Naive thymus-derived CD8-positive, alpha-beta T cell (primary cell): ENCODE measurements at regions not wholly inside any gene's neighbourhood (a gene's known extent, or its start where the extent isn't known, plus 50 kb on each side); places are given as distances from the start of the nearest gene placed in this dataset.

ENCODE experiments used
- ATAC-seq, 2 donors: fragments of 150-1000 bp; cut with Tn5 transposase in 1 of 2; sonication (Bioruptor Pico), chemical (Tn5 transposase) in 1 of 2; 1 replicate in 1 of 2; 2 replicates in 1 of 2; pipeline ENCODE4 v1.10.0; 2021; ENCODE audit warnings: mild to moderate bottlenecking in 2 of 2, moderate library complexity in 2 of 2
- POLR2A ChIA-PET: fragments of 350-600 bp; sonication (Branson Sonifier 250); formaldehyde crosslinking; loops from one replicate; lab custom pipeline; 2021; ENCODE audit warnings: antibody characterized with exemption; lab: Charles Lee
- DNase-seq, 10 donors: peaks; one replicate each; pipeline versions ENCODE4 v3.0.0 to v3.0.0-alpha.2; 2020 to 2022
- H3K27ac Mint-ChIP-seq, 10 donors: one replicate each; pipeline ENCODE4 v1.8.0; 2020 to 2022; ENCODE audit warnings: mild to moderate bottlenecking in 10 of 10, mixed read lengths in 10 of 10, moderate library complexity in 4 of 10, inconsistent platforms in 1 of 10
- H3K27me3 Mint-ChIP-seq, 5 donors: one replicate each; pipeline ENCODE4 v1.8.0; 2021 to 2022; ENCODE audit warnings: mixed read lengths in 5 of 5
- H3K36me3 Mint-ChIP-seq, 3 donors: one replicate each; pipeline ENCODE4 v1.8.0; 2020 to 2022; ENCODE audit warnings: mixed read lengths in 3 of 3, mild to moderate bottlenecking in 2 of 3, inconsistent platforms in 1 of 3
- H3K4me1 Mint-ChIP-seq, 4 donors: one replicate each; pipeline ENCODE4 v1.8.0; 2021 to 2022; ENCODE audit warnings: mixed read lengths in 4 of 4
- H3K4me3 Mint-ChIP-seq, 10 donors: one replicate each; pipeline ENCODE4 v1.8.0; 2020 to 2022; ENCODE audit warnings: mild to moderate bottlenecking in 10 of 10, mixed read lengths in 10 of 10, moderate library complexity in 6 of 10, inconsistent platforms in 1 of 10
- H3K9me3 Mint-ChIP-seq, 9 donors: one replicate each; pipeline ENCODE4 v1.8.0; 2020 to 2022; ENCODE audit warnings: mixed read lengths in 9 of 9, mild to moderate bottlenecking in 3 of 9, inconsistent platforms in 1 of 9, moderate library complexity in 1 of 9

GRCh38 chr4:160983035-160983434 is 1180.8 kb downstream of the FSTL5 start:
- DNase-seq: no peak
- no peaks in the 10 kb centered on the region for H3K27me3 Mint-ChIP-seq

GRCh38 chr4:161002386-161002785 is 1161.4 kb downstream of the FSTL5 start:
- Mint-ChIP-seq H3K27ac (no peak overlapping the region), H3K36me3 (no peaks in the 10 kb centered on the region), H3K4me1 (no peaks in the 10 kb centered on the region), H3K27me3 (no peaks in the 10 kb centered on the region), H3K4me3 (no peak overlapping the region), H3K9me3 (peaks cover 0 to 9% (median 3%) of the 10 kb centered on the region in 9 donors)
- no peak for ATAC-seq
- POLR2A ChIA-PET: no interaction called here
- DNase-seq: no peak

More at GRCh38 chr4:160983035-160983434, 1180.8 kb downstream of the FSTL5 start:
- no peak for ATAC-seq
- Mint-ChIP-seq H3K4me3 (no peak overlapping the region), H3K27ac (no peak overlapping the region), H3K4me1 (peaks cover 0 to 1% (median 0%) of the 10 kb centered on the region in 4 donors), H3K9me3 (peaks cover 0 to 35% (median 4%) of the 10 kb centered on the region in 9 donors), H3K36me3 (no peaks in the 10 kb centered on the region)
- POLR2A ChIA-PET: no interaction called here

- Mint-ChIP-seq H3K27ac (no peak overlapping the region), H3K36me3 (no peaks in the 10 kb centered on the region), H3K27me3 (no peaks in the 10 kb centered on the region), H3K4me1 (no peaks in the 10 kb centered on the region), H3K4me3 (no peak overlapping the region), H3K9me3 (peaks cover 0 to 9% (median 3%) of the 10 kb centered on the region in 9 donors)
- no peak for ATAC-seq
- no peak for DNase-seq
- POLR2A ChIA-PET: no interaction called here
These were observed 1160.3 kb downstream of the FSTL5 start for GRCh38 chr4:161003418-161004057.

- H3K4me3 Mint-ChIP-seq: no peak overlapping the region
- ATAC-seq: no peak
- no peaks in the 10 kb centered on the region for H3K4me1 Mint-ChIP-seq
- peaks cover 0 to 9% (median 6%) of the 10 kb centered on the region in 9 donors for H3K9me3 Mint-ChIP-seq
- H3K27me3 Mint-ChIP-seq: no peaks in the 10 kb centered on the region
- H3K27ac Mint-ChIP-seq: no peak overlapping the region
- no peaks in the 10 kb centered on the region for H3K36me3 Mint-ChIP-seq
- DNase-seq: no peak
- POLR2A ChIA-PET: no interaction called here
These were observed 1158.1 kb downstream of the FSTL5 start for GRCh38 chr4:161005746-161006145.

- DNase-seq: no peak
- no peaks in the 10 kb centered on the region for H3K27me3 Mint-ChIP-seq
- H3K9me3 Mint-ChIP-seq: peaks cover 0 to 12% (median 6%) of the 10 kb centered on the region in 9 donors
- no peaks in the 10 kb centered on the region for H3K36me3 Mint-ChIP-seq
- ATAC-seq: no peak
- no peak overlapping the region for H3K27ac Mint-ChIP-seq
- no peaks in the 10 kb centered on the region for H3K4me1 Mint-ChIP-seq
- POLR2A ChIA-PET: no interaction called here
- no peak overlapping the region for H3K4me3 Mint-ChIP-seq
These were observed 1155.3 kb downstream of the FSTL5 start for GRCh38 chr4:161008527-161008926.

- Mint-ChIP-seq H3K36me3 (no peaks in the 10 kb centered on the region), H3K4me1 (no peaks in the 10 kb centered on the region), H3K4me3 (no peak overlapping the region), H3K27me3 (no peaks in the 10 kb centered on the region), H3K9me3 (peaks cover 0 to 12% (median 4%) of the 10 kb centered on the region in 9 donors), H3K27ac (no peak overlapping the region)
- ATAC-seq (no peak), DNase-seq (no peak)
- POLR2A ChIA-PET: no interaction called here
These were observed 1153.6 kb downstream of the FSTL5 start for GRCh38 chr4:161010227-161010626.
